ENCODE measurements at regions not wholly inside any gene's neighbourhood (a gene's known extent, or its start where the extent isn't known, plus 50 kb on each side); places are given as distances from the start of the nearest gene placed in this dataset.

DNA sequence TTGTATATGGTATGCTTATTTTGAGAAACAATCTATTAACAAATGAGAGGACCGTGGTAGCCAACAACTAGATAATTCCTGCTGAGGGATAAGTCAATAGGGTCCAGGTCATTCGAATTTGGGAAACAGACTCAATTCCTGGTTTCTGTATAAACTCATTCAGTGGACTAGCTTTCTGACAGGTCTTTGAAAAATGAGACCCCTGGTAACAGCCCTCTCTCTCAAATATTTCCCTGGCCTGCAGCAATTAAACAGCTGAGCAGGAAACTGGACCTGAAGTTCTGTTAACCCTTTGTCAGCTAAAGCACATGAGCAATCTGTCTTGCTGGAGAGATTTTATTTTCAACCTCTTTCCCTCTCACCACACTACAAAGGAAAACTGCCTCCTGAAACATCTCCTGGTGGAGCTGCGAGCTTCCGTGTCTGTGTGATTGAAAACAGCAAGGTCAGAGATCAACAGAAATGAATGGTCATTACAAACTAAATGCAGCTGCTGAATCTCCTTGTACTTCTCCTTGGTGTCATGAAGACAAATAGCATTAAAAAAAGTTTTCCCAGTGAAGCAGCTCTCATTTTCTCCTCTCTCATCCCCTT is 70.3 kb upstream of the CCDC85A start:
- TF ChIP-seq, protein P1, sequence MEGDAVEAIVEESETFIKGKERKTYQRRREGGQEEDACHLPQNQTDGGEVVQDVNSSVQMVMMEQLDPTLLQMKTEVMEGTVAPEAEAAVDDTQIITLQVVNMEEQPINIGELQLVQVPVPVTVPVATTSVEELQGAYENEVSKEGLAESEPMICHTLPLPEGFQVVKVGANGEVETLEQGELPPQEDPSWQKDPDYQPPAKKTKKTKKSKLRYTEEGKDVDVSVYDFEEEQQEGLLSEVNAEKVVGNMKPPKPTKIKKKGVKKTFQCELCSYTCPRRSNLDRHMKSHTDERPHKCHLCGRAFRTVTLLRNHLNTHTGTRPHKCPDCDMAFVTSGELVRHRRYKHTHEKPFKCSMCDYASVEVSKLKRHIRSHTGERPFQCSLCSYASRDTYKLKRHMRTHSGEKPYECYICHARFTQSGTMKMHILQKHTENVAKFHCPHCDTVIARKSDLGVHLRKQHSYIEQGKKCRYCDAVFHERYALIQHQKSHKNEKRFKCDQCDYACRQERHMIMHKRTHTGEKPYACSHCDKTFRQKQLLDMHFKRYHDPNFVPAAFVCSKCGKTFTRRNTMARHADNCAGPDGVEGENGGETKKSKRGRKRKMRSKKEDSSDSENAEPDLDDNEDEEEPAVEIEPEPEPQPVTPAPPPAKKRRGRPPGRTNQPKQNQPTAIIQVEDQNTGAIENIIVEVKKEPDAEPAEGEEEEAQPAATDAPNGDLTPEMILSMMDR (IDR thresholded peaks at IDR 0.05; ENCODE audit: control insufficient read depth, insufficient read depth, low read depth, low read length, missing control alignments), result no peak
- no peak for DNase-seq (ENCODE audit: low read depth)
- H3K4me3 ChIP-seq (ENCODE audit: control insufficient read depth, low read depth, low read length), result no peak overlapping the region

DNA sequence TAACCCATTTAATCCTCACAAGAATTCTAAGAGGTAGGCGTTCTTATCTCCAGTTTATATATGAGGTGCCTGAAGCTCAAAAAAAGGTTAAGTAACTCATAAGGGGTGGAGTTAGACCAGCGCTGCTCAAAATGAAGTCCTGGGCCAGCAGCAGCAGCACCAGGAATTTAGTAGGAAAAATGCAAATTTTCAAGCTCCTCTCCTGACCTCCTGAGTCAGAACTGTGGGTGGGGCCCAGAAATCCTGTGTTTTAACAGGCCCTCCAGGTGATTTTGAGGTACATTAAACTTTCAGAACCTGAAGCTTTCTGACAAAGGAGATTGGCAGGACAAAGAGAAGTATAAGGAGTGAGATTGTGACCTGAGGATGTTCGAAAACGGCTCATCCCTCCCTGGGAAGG is 66.0 kb upstream of the CCDC85A start:
- no peak for DNase-seq (ENCODE audit: low read depth)
- no peak overlapping the region for H3K4me3 ChIP-seq (ENCODE audit: control insufficient read depth, low read depth, low read length)
- TF ChIP-seq, protein P1 (IDR thresholded peaks at IDR 0.05; ENCODE audit: control insufficient read depth, insufficient read depth, low read depth, low read length, missing control alignments), result no peak

DNA sequence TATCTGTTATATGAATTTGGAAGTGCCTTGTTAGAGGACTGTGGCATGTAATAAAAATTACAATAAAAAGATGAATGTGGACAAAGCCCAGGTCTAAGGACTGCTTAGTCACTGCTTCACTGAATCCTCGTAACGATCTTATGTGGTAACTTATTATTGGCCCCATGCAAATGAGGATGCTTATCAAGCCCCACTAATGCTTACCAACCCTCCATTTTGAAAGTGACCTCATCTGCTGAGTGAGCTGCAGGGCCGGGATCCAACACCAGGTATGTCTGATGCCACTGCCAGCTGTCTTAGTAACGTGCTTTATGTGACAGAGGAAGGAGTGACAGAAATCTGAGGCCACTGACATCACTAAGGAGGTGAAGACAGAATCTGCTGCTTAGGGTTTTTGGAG is 65.3 kb upstream of the CCDC85A start:
- H3K4me3 ChIP-seq (ENCODE audit: control insufficient read depth, low read depth, low read length), result no peak overlapping the region
- TF ChIP-seq, protein P1 (IDR thresholded peaks at IDR 0.05; ENCODE audit: control insufficient read depth, insufficient read depth, low read depth, low read length, missing control alignments), result no peak
- no peak for DNase-seq (ENCODE audit: low read depth)

DNA sequence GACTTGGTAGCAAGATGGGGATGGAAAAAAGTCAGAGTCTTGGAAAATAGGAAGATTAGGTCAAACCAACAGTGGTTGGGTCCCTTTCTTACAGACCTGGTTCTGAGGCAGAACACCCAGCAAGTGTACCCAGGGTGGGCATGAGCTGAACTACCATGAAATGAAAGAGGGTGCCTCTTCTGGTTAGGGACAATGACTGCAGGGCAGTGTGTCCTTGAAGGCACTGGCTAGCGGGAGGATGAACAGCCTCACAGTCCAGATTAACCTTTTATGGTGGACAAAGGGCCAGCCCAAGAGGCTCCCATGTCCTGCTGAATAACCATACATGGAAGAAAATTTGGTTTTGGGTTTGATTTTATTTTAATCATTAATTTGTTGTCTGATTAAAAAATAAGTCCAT is 61.8 kb upstream of the CCDC85A start:
- no peak for DNase-seq (ENCODE audit: low read depth)
- no peak overlapping the region for H3K4me3 ChIP-seq (ENCODE audit: control insufficient read depth, low read depth, low read length)
- TF ChIP-seq, protein P1 (IDR thresholded peaks at IDR 0.05; ENCODE audit: control insufficient read depth, insufficient read depth, low read depth, low read length, missing control alignments), result no peak

DNA sequence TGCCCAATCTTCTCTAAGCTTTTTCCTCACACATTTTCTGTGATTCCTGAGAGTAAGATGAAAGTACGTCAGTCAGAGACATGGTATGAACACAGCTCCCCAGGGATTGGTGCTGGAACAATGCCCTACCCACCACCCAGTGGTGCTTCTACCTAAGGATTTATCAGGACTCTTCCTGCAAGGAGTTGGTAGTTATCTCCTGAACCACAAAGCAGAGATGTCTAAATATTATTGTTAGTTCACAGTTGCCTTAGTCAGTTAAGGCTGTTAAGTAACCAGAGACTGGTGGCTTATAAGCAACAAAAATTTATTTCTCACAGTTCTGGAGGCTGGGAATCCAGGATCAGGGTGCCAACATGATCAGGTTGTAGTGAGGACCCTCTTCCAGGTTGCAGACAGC is 60.3 kb upstream of the CCDC85A start:
- no peak for DNase-seq (ENCODE audit: low read depth)
- TF ChIP-seq, protein P1 (IDR thresholded peaks at IDR 0.05; ENCODE audit: control insufficient read depth, insufficient read depth, low read depth, low read length, missing control alignments), result no peak
- H3K4me3 ChIP-seq (ENCODE audit: control insufficient read depth, low read depth, low read length), result no peak overlapping the region

DNA sequence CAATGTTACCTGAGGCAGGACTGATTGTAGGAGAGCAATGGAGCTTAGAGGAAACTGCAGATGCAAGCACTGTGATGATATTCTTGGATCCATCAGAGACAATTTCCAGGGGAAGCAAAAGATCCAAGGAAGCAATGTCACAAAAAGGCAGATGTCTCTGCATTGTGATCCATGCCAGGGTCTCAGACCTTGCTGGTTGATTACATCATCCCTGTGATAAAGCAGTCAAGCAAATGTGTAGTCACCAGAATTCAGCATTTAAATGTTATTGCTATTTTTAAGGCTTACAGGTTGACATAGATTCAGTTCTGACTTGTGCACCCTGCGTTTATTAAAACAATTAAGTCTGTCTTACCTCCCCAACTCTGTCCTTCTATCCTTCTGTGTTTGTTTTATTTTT is 56.8 kb upstream of the CCDC85A start:
- no peak overlapping the region for H3K4me3 ChIP-seq (ENCODE audit: control insufficient read depth, low read depth, low read length)
- DNase-seq (ENCODE audit: low read depth), result no peak
- TF ChIP-seq, protein P1 (IDR thresholded peaks at IDR 0.05; ENCODE audit: control insufficient read depth, insufficient read depth, low read depth, low read length, missing control alignments), result no peak

Measured in AG09309 (cell line).